Mesothelial cell of epicardium (in vitro differentiated cells): ENCODE measurements at regions not wholly inside any gene's neighbourhood (a gene's known extent, or its start where the extent isn't known, plus 50 kb on each side); places are given as distances from the start of the nearest gene placed in this dataset.

Experiments
- DNase-seq, 2 experiments: peaks; one replicate each; pipeline ENCODE4 v3.0.0; 2021; ENCODE audit warnings: low spot score in 2 of 2; ENCODE audit not compliant: unreplicated experiment in 2 of 2
- H3K27ac Mint-ChIP-seq: 2 replicates; pipeline ENCODE4 v1.8.0; 2021; ENCODE audit warnings: mixed read lengths
- H3K27me3 Mint-ChIP-seq: 2 replicates; pipeline ENCODE4 v1.8.0; 2021; ENCODE audit warnings: low read depth, mixed read lengths
- H3K36me3 Mint-ChIP-seq: 2 replicates; pipeline ENCODE4 v1.8.0; 2021; ENCODE audit warnings: mixed read lengths
- H3K4me1 Mint-ChIP-seq: 2 replicates; pipeline ENCODE4 v1.8.0; 2021; ENCODE audit warnings: mixed read lengths
- H3K4me3 Mint-ChIP-seq: 2 replicates; pipeline ENCODE4 v1.8.0; 2021; ENCODE audit warnings: mild to moderate bottlenecking, moderate library complexity, mixed read lengths
- H3K9me3 Mint-ChIP-seq: 2 replicates; pipeline ENCODE4 v1.8.0; 2021; ENCODE audit warnings: mixed read lengths
- CTCF ChIP-seq: fragments of 200-600 bp; sonication (generic); IDR thresholded peaks from one replicate; pipeline ENCODE4 v1.5.0; 2021; ENCODE audit warnings: antibody characterized with exemption; ENCODE audit not compliant: unreplicated experiment

GRCh38 chr1:4146101-4146500, 246.0 kb upstream of the C1orf174 start:
- H3K4me3 Mint-ChIP-seq: no peak overlapping the region
- DNase-seq: no peak
- H3K4me1 Mint-ChIP-seq: no peaks in the 10 kb centered on the region
- peaks cover 4% of the 10 kb centered on the region for H3K27me3 Mint-ChIP-seq
- H3K36me3 Mint-ChIP-seq: no peaks in the 10 kb centered on the region
- TF ChIP-seq CTCF: no peak
- H3K9me3 Mint-ChIP-seq: no peaks in the 10 kb centered on the region
- H3K27ac Mint-ChIP-seq: no peak overlapping the region

GRCh38 chr1:4146614-4147013, 246.5 kb upstream of the C1orf174 start:
- Mint-ChIP-seq H3K4me1 (no peaks in the 10 kb centered on the region), H3K27ac (no peak overlapping the region), H3K4me3 (no peak overlapping the region), H3K36me3 (no peaks in the 10 kb centered on the region), H3K9me3 (no peaks in the 10 kb centered on the region), H3K27me3 (peaks cover 3% of the 10 kb centered on the region)
- no peak for DNase-seq
- no peak for TF ChIP-seq CTCF

- Mint-ChIP-seq H3K4me1 (no peaks in the 10 kb centered on the region), H3K27ac (no peak overlapping the region), H3K36me3 (no peaks in the 10 kb centered on the region), H3K9me3 (no peaks in the 10 kb centered on the region), H3K27me3 (peaks cover 3% of the 10 kb centered on the region), H3K4me3 (no peak overlapping the region)
- no peak for DNase-seq
- TF ChIP-seq CTCF: no peak
These were observed 247.4 kb upstream of the C1orf174 start for GRCh38 chr1:4147509-4147908.

DNA sequence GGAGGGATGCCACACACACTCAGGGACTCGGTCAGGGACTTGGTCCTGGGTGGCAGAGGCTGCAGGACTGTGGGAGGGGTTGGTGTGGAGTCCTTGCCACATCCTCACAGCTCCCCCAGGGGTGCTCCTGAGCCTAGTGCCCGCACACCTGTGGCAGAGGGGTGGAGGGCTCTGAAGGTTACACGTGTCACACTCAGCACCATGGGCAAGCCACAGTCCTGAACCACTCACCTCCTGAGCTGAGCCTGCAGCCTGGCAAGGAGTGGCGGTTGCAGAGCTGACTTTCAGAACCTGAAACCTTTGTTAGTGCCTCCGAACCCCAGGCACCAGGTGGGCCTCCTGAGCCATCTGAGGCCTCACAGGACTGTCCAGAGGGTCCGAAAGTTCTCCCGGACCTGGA, 249.2 kb upstream of the C1orf174 start:
- Mint-ChIP-seq H3K27me3 (peaks cover 5% of the 10 kb centered on the region), H3K27ac (no peak overlapping the region), H3K4me1 (no peaks in the 10 kb centered on the region), H3K9me3 (no peaks in the 10 kb centered on the region), H3K4me3 (no peak overlapping the region), H3K36me3 (no peaks in the 10 kb centered on the region)
- no peak for TF ChIP-seq CTCF
- DNase-seq: no peak

DNA sequence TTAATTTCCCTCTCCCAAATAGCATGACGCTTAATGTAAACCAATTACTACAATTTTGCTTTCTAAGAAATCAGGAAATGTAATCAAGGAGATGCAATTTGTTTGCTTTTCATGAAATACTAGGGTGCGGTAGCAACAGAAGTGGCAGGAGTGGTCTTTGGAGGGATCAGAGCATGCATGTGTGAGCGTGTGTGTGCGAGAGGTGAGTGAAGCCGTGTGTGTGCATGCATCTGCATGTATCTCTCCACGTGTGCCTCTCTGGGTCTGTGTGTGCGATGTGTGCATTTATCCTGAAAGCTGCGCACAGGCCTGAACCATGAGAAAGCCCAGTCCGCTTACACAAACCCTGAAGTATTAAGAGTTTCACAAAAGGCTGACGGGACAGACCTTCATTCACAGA, 249.8 kb upstream of the C1orf174 start:
- Mint-ChIP-seq H3K36me3 (no peaks in the 10 kb centered on the region), H3K4me1 (no peaks in the 10 kb centered on the region), H3K9me3 (no peaks in the 10 kb centered on the region), H3K4me3 (no peak overlapping the region), H3K27me3 (peaks cover 5% of the 10 kb centered on the region), H3K27ac (no peak overlapping the region)
- TF ChIP-seq CTCF: no peak
- DNase-seq: no peak

- H3K36me3 Mint-ChIP-seq: no peaks in the 10 kb centered on the region
- peaks cover 5% of the 10 kb centered on the region for H3K27me3 Mint-ChIP-seq
- no peaks in the 10 kb centered on the region for H3K9me3 Mint-ChIP-seq
- H3K4me3 Mint-ChIP-seq: no peak overlapping the region
- DNase-seq: no peak
- TF ChIP-seq CTCF: no peak
- H3K4me1 Mint-ChIP-seq: no peaks in the 10 kb centered on the region
- H3K27ac Mint-ChIP-seq: no peak overlapping the region
These were observed 250.2 kb upstream of the C1orf174 start for GRCh38 chr1:4150262-4150661.
